ENCODE measurements at regions not wholly inside any gene's neighbourhood (a gene's known extent, or its start where the extent isn't known, plus 50 kb on each side); places are given as distances from the start of the nearest gene placed in this dataset.

- Mint-ChIP-seq H3K4me3 (ENCODE audit: low read depth) (no peak overlapping the region), H3K36me3 (ENCODE audit: insufficient read depth) (no peaks in the 10 kb centered on the region), H3K27ac (no peak overlapping the region), H3K9me3 (ENCODE audit: low read depth) (no peaks in the 10 kb centered on the region), H3K4me1 (ENCODE audit: low read depth) (peaks cover 2% of the 10 kb centered on the region), H3K27me3 (peaks cover 7% of the 10 kb centered on the region)
- TF ChIP-seq CTCF (IDR thresholded peaks at IDR 0.05; ENCODE audit: unreplicated experiment): no peak
- no peak for DNase-seq (ENCODE audit: low spot score, unreplicated experiment)
Measured at GRCh38 chr16:9409560-9410493, 318.4 kb downstream of the HAPSTR1 start.

GRCh38 chr16:9411426-9411825 is 320.0 kb downstream of the HAPSTR1 start:
- H3K4me3 Mint-ChIP-seq (ENCODE audit: low read depth): no peak overlapping the region
- TF ChIP-seq CTCF (IDR thresholded peaks at IDR 0.05; ENCODE audit: unreplicated experiment): no peak
- H3K9me3 Mint-ChIP-seq (ENCODE audit: low read depth): peaks cover 3% of the 10 kb centered on the region
- no peak overlapping the region for H3K27ac Mint-ChIP-seq
- H3K27me3 Mint-ChIP-seq: peaks cover 7% of the 10 kb centered on the region
- no peaks in the 10 kb centered on the region for H3K4me1 Mint-ChIP-seq (ENCODE audit: low read depth)
- H3K36me3 Mint-ChIP-seq (ENCODE audit: insufficient read depth): no peaks in the 10 kb centered on the region
- DNase-seq (ENCODE audit: low spot score, unreplicated experiment): no peak

- Mint-ChIP-seq H3K36me3 (ENCODE audit: insufficient read depth) (no peaks in the 10 kb centered on the region), H3K4me1 (ENCODE audit: low read depth) (no peaks in the 10 kb centered on the region), H3K27ac (no peak overlapping the region), H3K9me3 (ENCODE audit: low read depth) (peaks cover 4% of the 10 kb centered on the region), H3K4me3 (ENCODE audit: low read depth) (no peak overlapping the region), H3K27me3 (peaks cover 7% of the 10 kb centered on the region)
- TF ChIP-seq CTCF (IDR thresholded peaks at IDR 0.05; ENCODE audit: unreplicated experiment): no peak
- DNase-seq (ENCODE audit: low spot score, unreplicated experiment): no peak
Measured at GRCh38 chr16:9412031-9412914, 320.8 kb downstream of the HAPSTR1 start.

GRCh38 chr16:9412915-9413264 is 321.4 kb downstream of the HAPSTR1 start:
- no peak for DNase-seq (ENCODE audit: low spot score, unreplicated experiment)
- H3K27ac Mint-ChIP-seq: no peak overlapping the region
- no peak for TF ChIP-seq CTCF (IDR thresholded peaks at IDR 0.05; ENCODE audit: unreplicated experiment)
- no peaks in the 10 kb centered on the region for H3K36me3 Mint-ChIP-seq (ENCODE audit: insufficient read depth)
- peaks cover 7% of the 10 kb centered on the region for H3K27me3 Mint-ChIP-seq
- no peaks in the 10 kb centered on the region for H3K4me1 Mint-ChIP-seq (ENCODE audit: low read depth)
- peaks cover 7% of the 10 kb centered on the region for H3K9me3 Mint-ChIP-seq (ENCODE audit: low read depth)
- no peak overlapping the region for H3K4me3 Mint-ChIP-seq (ENCODE audit: low read depth)

- Mint-ChIP-seq H3K27me3 (no peaks in the 10 kb centered on the region), H3K9me3 (ENCODE audit: low read depth) (peaks cover 7% of the 10 kb centered on the region), H3K36me3 (ENCODE audit: insufficient read depth) (no peaks in the 10 kb centered on the region), H3K4me1 (ENCODE audit: low read depth) (no peaks in the 10 kb centered on the region), H3K27ac (no peak overlapping the region), H3K4me3 (ENCODE audit: low read depth) (no peak overlapping the region)
- no peak for DNase-seq (ENCODE audit: low spot score, unreplicated experiment)
- TF ChIP-seq CTCF (IDR thresholded peaks at IDR 0.05; ENCODE audit: unreplicated experiment): no peak
Measured at GRCh38 chr16:9415545-9415944, 324.1 kb downstream of the HAPSTR1 start.
